GM18907 (cell line): ENCODE measurements at regions not wholly inside any gene's neighbourhood (a gene's known extent, or its start where the extent isn't known, plus 50 kb on each side); places are given as distances from the start of the nearest gene placed in this dataset.

Source experiments
- ATAC-seq: cut with Tn5 transposase; IDR thresholded peaks from one replicate; pipeline ENCODE4 v1.9.1; 2021; ENCODE audit warnings: mild to moderate bottlenecking, moderate library complexity; ENCODE audit not compliant: unreplicated experiment

GRCh38 chr3:147843331-147843730 lies 434.2 kb downstream of the ZIC1 start:
- no peak for ATAC-seq

- no peak for ATAC-seq
Measured at GRCh38 chr3:147846293-147846692, 437.1 kb downstream of the ZIC1 start.

DNA sequence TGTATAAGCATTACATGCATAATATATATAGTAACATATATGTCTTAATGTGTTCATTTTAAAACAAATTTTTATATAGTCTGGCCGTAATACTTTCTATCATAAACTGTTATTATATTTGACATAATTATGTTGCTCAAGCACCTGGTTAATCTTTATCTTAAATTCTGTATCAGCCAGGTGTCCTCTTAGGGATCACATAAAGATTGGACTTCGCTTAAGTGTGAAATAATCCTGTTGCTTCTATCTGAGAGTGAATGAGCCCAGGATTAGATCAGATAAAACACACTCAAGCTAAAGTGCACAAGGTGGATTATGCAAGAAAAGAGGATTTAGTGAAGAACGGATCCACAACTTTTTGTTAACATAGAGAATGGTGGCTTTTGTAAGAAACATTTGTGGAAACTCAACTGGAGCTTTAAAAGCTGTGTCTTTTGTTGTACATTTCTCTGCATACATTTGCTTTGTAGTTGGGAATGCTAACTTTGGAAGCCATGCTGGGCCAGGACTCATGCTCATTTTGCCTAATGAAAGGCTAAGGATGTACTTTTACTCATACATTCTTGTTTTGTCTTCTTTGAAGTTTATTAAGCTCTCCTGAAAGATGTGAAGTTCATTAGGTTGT lies 437.8 kb downstream of the ZIC1 start:
- no peak for ATAC-seq

- ATAC-seq = no peak
Measured at GRCh38 chr3:147851062-147851461, 441.9 kb downstream of the ZIC1 start.

DNA sequence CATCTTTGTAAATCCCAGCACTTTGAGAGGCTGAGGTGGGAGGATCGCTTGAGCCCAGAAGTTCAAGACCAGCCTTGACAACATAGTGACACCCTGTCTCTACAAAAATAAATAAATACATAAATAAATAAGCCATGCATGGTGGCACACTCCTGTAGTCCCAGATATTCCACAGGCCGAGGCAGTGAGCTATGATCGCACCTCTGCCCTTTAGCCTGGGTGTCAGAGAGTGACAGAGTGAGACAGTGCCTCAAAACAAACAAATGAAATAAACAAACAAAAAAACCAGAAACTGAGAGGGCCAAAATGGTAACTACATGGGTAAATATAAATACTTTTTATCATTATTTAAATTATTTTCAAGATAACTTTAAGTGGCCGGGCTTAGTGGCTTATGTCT lies 445.4 kb downstream of the ZIC1 start:
- no peak for ATAC-seq

DNA sequence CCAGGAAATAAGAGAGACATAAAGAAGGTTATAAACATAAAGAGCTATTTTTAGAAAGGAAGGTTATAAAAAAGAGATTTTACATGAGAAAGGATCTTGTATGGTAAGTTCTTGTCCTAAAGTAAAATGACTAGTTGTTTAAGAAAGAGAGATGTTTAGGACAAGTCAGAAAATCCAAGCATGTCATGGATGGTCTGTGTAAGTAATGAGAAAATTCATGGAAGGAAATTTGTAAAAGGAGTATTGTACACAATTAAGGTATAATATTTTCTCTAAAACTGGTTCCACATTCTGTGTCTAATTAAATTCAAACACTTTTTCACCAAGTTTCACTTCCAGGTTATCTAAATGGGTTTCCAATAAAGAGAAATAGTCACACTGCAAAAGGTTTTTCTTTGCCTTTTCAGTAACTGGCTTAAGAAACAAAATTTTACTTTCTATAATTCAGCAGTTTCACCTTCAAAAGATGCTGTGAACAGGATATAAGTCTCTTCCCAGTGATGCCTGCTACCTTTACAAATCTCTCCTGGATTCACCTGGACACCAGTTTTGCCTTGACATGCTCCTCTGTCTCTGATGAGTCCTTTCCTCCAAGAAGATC lies 455.7 kb downstream of the ZIC1 start:
- ATAC-seq = no peak

- ATAC-seq = no peak
Measured at GRCh38 chr3:147866561-147866960, 457.4 kb downstream of the ZIC1 start.

DNA sequence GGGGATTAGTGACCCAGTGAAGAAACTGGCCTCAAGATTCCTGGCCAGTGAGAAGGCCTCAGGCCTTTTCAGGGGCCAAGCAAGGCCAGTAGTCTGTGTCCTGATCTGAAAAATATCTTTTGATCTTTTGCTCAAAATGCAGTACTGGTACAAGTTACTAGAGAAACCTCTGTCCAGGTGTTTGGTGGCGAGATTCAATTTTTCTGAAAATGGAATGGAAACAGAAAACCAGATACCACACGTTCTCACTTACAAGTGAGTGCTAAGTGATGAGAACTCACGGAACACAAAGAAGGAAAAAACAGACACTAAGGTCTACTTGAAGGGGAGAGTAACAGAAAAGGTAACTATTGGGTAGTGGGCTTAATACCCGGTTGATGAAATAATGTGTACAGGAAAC lies 463.4 kb downstream of the ZIC1 start:
- ATAC-seq = no peak

DNA sequence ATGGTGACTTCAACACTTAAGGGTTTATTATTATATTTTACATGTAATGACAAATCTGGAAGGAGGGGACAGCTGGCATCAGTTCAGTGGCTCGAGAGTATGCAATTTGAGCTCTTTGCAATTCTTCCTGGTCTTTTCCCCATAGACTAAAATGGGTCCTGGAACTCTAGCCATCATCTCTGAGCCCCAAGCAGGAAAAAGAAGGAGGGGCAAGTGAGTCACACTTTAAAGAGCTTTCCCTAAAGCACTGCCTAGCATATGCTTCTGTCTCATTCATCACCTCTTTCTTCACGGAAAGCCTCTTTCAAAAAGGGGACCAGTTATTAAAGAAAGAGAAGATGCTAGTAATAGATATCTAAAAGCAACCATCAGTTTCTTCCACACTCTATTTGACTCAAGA lies 466.3 kb downstream of the ZIC1 start:
- ATAC-seq = no peak

DNA sequence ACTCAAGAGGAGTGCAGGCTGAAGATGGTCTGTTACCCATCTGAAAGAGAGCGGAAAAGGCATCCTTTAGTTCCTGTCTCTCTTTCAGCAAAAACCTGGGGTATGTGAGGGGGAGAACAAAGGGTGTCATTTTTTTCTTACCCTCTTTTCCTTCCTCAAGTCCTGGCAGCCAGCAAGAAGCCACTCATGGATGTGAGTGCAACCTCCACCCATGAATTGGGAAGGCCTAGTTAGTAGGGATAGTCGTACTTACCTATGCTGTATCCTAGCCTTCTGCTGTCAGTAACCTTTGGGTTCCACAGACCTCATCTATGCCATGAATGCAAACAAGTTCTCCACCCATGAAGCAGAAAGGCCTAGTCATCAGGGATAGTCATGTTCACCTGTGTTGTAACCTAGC lies 472.8 kb downstream of the ZIC1 start:
- no peak for ATAC-seq

DNA sequence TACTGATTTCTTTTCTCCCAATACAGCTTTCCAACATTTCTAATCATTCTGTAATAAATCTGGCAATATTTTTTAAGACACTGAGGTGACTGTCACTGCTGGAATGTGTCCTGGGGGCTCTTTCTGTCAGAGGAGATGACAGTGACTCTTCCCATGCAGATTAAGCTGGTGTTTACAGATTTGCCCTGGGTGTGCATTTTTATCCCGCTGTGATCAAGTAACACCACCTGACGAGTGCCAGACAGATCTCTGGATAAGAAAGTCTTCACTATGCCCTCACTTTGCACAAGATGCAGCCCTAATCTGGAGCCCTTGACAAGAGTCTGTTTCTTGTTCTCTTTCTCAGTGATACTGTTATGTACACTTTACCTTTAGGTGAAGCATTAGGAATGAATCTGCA lies 477.7 kb downstream of the ZIC1 start:
- no peak for ATAC-seq

DNA sequence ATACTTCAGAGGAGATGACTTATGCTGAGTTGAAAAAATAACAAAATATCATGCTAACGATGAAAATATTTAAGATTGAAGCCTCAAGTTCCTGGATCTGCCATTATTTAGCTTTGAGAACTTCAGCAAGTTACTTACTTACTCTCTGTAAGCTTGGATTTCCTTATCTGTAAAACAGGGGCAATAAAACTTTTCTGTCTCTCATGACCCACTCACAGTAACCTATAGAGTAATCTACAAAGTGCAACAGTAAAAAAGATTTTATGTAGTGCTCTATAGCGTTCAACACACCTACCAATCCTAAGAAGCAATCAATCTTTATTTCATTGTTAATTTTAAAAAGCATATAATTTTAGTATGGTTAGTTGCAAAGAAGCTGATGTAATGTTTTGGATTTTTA lies 478.6 kb downstream of the ZIC1 start:
- no peak for ATAC-seq

GRCh38 chr3:147890114-147890513 lies 480.9 kb downstream of the ZIC1 start:
- peak; percentile 97 for ATAC-seq

- ATAC-seq = no peak
Measured at GRCh38 chr3:147895509-147895908, 486.3 kb downstream of the ZIC1 start.

- no peak for ATAC-seq
Measured at GRCh38 chr3:147900851-147901250, 491.7 kb downstream of the ZIC1 start.

DNA sequence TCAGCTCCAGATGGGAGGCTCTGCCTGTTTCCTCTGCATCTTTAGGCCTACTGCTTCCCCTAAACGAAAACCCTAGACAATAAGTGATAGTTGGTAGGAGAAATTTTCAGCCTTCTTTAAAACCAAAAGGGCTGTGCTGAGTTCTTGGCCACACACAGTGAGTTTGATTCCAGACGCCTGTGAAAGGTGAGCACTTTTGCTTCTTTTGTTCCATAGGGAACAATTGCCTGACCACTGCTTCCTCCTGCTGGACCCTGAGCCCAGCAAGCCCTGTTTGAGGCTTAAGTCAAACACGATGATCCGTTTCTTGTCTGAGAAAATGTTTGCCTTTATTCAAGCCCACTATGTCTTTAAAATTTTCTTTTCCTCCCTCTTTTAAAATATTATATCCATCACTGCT lies 493.9 kb downstream of the ZIC1 start:
- ATAC-seq = no peak

DNA sequence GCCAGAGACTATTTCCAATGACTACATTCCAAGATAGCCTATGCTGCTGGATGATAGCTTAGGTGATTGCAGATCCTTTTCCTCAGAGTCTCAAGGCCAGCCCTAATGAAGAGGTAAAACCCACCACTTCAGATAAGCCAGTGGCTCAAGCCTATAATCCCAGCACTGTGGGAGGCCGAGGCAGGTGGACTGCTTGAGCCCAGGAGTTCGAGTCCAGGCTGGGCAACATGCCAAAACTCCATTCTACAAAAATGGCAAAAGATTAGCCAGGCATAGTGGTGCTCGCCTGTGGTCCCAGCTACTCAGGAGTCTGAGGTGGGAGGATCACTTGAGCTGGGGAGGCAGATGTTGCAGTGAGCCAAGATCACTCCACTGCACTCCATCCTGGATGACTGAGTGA lies 495.3 kb downstream of the ZIC1 start:
- ATAC-seq = no peak

DNA sequence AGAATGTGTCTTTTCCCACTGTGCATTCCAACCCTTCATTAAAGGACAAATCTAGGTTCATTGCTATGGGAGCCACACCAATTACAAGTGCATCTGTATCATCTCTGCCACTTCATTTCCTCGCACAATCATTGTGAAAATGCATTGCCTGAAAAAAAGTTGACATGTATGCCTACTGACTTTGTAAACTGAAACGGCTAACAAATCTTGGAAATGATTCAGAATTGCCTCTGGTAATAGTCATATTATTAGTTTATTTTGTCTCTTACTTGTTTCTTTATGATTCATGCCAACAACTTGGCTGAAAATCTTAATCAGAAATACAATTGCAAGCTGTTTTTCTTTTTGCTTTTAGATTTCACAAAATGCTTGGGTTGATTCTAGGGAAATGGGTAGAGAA lies 497.1 kb downstream of the ZIC1 start:
- ATAC-seq = no peak

GRCh38 chr3:147914532-147914931 lies 505.4 kb downstream of the ZIC1 start:
- ATAC-seq = no peak

DNA sequence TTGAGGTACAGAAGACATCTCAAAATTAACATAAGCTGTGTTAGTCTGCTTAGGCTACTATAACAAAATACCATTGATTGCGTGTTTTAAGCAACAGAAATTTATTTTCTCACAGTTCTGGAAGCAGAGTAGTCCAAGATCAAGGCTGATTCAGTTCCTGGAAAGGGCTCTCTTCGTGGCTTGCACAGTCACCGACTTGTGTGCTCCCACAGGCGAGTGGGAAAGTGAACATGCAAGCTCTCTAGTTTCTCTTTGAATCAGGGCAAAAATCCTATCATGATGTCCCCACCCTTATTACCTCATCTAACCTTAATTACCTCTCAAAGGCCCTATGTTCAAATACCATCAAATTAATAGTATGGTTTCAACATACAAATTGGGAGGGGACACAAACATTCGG lies 505.9 kb downstream of the ZIC1 start:
- no peak for ATAC-seq

- no peak for ATAC-seq
Measured at GRCh38 chr3:147919496-147919895, 510.3 kb downstream of the ZIC1 start.

DNA sequence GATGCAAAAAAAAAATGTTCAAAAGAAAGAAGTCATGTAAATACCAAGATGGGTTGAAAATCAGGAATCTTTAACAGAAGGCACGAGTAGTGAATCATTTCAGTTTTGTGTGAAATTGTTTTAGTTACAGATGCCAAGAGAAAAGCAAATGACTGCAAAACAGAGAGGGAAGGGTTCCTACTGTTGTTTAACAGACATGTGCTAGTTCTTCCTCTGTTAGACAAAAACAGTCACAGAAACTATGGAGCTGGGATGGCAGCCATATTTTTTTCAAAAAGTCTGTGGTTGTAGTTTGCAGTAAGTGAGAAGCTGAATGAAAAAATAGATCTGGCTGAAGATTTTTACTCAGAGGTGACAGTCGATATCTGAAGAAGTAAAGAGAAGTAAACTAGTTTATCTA lies 511.9 kb downstream of the ZIC1 start:
- no peak for ATAC-seq

GRCh38 chr3:147924755-147925154 lies 515.6 kb downstream of the ZIC1 start:
- no peak for ATAC-seq
